Hippocampal formation (tissue), 2 donors: ENCODE measurements at regions not wholly inside any gene's neighbourhood (a gene's known extent, or its start where the extent isn't known, plus 50 kb on each side); places are given as distances from the start of the nearest gene placed in this dataset.

Source experiments
- DNase-seq, 2 donors: peaks; one replicate each; lab custom pipeline; 2025; lab: John Stamatoyannopoulos, UW

GRCh38 chr15:91521548-91521947 is 332.0 kb upstream of the SLCO3A1 start:
- DNase-seq = no peak

DNA sequence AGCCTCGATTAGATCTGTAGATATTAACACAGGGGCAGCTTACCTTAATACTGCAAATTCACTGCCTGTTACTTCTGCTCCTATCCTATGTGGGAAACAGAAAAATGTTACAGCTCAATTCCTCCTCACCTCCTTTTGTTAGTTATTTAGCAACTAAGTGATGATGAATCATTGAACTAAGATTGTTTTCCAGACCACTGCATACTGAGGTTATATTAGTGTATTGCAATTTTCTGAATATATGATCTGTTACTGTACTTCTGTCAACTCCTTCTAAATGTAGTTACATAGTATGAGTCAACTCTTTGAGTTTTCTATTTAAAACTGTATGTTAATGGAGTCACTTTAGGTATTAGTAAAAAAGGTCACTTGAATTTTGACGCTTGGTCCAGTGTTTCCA is 331.5 kb upstream of the SLCO3A1 start:
- no peak for DNase-seq

DNA sequence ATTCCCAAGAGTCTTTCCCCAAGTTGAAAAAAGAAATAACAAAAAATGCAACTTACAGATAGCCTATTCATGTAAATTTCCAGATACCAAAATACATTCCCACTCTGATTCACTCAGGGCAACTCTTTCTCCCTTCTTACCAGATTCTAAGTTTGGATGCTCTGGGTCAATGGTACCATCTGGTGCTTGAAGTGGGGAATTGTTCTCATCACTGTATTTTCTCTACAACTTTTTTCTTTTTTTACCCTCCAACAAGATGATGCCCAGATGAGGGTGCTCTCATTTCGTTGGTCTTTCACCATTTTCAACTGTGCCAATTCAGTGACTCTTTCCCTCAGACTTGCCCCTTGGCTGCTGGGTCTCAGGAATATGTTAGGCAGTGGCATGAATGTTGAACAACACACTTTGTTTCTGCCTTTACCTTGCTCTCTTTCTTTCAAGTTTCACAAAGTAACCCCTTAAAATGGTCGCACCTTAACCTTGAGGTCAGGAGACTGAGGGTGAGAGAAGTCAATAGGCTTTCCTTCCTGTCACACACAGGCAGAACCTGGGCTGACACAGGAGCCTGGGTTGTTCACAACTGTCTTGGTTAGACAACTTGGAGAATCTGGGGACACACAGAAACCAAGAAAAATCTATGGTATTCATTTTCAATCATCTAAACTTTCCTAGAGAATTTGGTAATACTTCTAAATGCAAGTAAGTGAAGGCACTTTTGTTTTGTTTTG is 330.7 kb upstream of the SLCO3A1 start:
- DNase-seq = peak; percentile 47 to 75

- DNase-seq = no peak
Measured at GRCh38 chr15:91523596-91523995, 329.9 kb upstream of the SLCO3A1 start.

DNA sequence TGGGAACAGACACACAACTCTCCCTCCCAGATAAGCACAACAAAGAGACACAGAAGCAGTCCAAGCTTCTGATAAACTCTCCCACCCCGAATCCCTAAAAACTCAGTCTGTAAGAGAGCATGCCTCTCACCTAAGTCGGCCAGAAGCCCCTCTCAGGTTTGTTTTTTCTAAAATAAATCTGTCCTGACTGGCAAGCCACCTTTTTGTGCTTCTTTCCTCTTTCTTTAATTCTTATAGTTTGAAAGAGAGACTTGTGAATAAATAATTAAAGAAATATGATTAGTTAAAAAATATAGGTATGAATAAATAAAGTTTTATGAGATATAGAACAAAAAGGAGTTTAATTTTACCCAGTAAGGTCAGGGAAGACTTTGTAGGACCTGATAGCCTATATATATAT is 329.0 kb upstream of the SLCO3A1 start:
- DNase-seq = no peak

- DNase-seq = no peak
Measured at GRCh38 chr15:91525751-91526150, 327.8 kb upstream of the SLCO3A1 start.

- DNase-seq = no peak
Measured at GRCh38 chr15:91526424-91526823, 327.1 kb upstream of the SLCO3A1 start.

DNA sequence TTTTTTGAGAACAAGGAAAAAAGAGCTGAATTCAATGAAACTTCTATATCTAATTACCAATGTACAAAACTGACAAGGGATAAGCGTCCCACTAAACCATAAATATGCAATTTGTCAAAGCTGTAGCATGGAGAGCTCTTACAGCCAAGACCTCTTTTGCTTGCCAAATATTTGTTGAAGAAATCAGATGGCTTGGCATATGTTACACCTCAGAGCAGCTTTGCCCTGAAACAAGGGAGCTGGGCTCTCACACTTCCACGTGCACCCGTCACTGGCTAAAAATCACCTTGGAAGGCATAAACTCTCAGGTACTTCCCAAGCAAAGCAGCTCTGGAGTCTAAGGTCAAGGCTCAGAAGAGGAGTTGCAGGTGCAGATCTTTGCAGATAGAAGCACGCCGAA is 324.7 kb upstream of the SLCO3A1 start:
- DNase-seq = no peak

- no peak for DNase-seq
Measured at GRCh38 chr15:91529534-91529933, 324.0 kb upstream of the SLCO3A1 start.

- DNase-seq = no peak
Measured at GRCh38 chr15:91530279-91530678, 323.2 kb upstream of the SLCO3A1 start.

- no peak for DNase-seq
Measured at GRCh38 chr15:91530956-91531582, 322.4 kb upstream of the SLCO3A1 start.

- DNase-seq = peak; percentile 6 to 34
Measured at GRCh38 chr15:91534235-91534634, 319.3 kb upstream of the SLCO3A1 start.

GRCh38 chr15:91534976-91535375 is 318.5 kb upstream of the SLCO3A1 start:
- no peak for DNase-seq

- no peak for DNase-seq
Measured at GRCh38 chr15:91535856-91536500, 317.5 kb upstream of the SLCO3A1 start.

DNA sequence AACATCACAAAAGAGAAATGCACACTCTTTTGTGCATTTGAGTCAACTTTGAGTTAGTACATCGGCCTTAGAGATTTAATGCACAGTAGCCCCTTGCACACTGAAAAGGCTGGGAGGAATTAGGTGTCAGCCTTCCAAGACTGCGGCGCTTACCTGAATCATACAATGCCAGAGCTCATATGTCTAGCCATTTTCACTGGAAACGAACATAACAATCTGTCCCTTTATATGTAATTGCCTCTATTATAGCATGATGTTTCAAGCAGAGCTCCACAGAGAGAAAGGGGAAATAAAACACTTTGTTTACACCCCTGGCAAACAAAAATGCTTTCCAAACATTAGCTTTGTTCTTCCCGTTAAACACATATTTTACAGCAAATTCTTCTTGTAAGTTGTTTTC is 315.7 kb upstream of the SLCO3A1 start:
- DNase-seq = no peak

DNA sequence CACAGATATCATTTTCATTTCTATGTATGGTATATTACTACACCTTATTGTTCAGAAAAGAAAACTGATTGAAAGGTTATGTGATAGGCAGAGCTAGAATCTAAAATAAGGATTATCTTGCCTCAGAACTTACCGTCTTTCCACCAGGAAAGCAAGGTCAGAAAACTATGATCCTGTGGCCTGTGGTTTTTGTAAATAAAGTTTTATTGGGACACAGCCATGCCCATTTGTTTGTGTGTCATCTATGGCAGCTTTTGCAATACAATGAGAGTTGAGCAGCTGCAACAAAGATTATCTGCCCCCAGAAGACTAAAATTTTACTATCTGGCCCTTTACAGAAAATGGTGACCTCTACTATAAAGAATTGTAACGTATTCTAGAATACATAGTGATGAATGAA is 314.7 kb upstream of the SLCO3A1 start:
- no peak for DNase-seq

DNA sequence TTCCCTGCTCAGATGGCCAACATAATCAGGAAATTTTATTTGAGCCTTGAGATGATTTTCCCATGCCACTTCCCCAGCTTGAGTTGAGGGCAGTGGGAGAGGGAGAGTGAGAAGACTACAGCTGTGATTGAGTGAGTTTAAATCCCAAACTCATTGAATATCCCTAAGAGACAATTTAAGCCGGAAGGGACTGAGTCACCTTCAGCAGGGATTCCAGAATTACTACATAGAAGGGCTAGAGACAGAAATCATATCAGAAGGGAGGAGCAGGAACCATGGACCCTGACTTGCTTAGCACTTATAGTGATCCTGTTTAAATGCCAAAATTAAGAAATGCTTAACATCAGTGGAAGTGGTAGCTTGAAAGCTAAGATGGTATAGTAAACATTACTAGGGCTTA is 312.2 kb upstream of the SLCO3A1 start:
- DNase-seq = no peak

GRCh38 chr15:91542226-91542625 is 311.3 kb upstream of the SLCO3A1 start:
- DNase-seq = no peak

- DNase-seq = no peak
Measured at GRCh38 chr15:91547356-91547755, 306.2 kb upstream of the SLCO3A1 start.

DNA sequence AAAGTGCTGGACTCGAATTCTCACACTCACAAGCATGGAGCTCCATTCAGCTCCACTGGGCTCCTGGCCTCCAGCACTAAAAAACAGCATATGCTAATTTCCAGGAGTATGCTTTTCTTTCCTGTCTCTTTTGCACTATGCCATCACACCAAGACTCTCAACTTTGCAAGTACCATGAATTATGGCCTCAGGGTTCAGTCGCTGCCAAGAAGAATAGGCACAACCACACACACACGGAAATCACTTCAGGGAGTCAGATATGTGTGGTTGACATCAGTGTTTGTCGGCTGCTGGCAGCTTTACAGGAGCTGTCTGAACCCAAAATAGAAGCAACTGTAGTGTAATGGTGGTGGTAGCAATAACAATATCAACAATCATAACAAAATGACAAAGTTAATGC is 305.0 kb upstream of the SLCO3A1 start:
- DNase-seq = no peak

- no peak for DNase-seq
Measured at GRCh38 chr15:91549581-91549980, 303.9 kb upstream of the SLCO3A1 start.

- peak in 1 of 2 donors; percentile 41 for DNase-seq
Measured at GRCh38 chr15:91552555-91552954, 301.0 kb upstream of the SLCO3A1 start.

GRCh38 chr15:91553196-91553854 is 300.2 kb upstream of the SLCO3A1 start:
- DNase-seq = no peak
